SH-SY5Y (cell line): ENCODE measurements at regions not wholly inside any gene's neighbourhood (a gene's known extent, or its start where the extent isn't known, plus 50 kb on each side); places are given as distances from the start of the nearest gene placed in this dataset.

Experiments
- GATA2 ChIP-seq: IDR thresholded peaks from 2 replicates; pipeline ENCODE4 v1.6.1; 2011; ENCODE audit warnings: mild to moderate bottlenecking, low read depth, low read length
- GATA3 ChIP-seq: IDR thresholded peaks from 2 replicates; pipeline ENCODE4 v1.6.1; 2011; ENCODE audit warnings: low read depth, mild to moderate bottlenecking, low read length, moderate library complexity

GRCh38 chr9:87372356-87372851 is 125.3 kb upstream of the DAPK1 start:
- TF ChIP-seq GATA2 (no peak), GATA3 (no peak)
